Large intestine (tissue), 3 donors: ENCODE measurements at regions not wholly inside any gene's neighbourhood (a gene's known extent, or its start where the extent isn't known, plus 50 kb on each side); places are given as distances from the start of the nearest gene placed in this dataset.

Experiments used
- DNase-seq, 2 donors: peaks; one replicate each; pipeline versions ENCODE4 v3.0.0 to v3.0.0-alpha.2; 2013
- H3K27ac ChIP-seq: one replicate; pipeline ENCODE4 v1.5.1; 2013; ENCODE audit warnings: low read length
- H3K27me3 ChIP-seq: 2 replicates; pipeline ENCODE4 v1.6.1; 2013; ENCODE audit warnings: low read length; ENCODE audit not compliant: control insufficient read depth, insufficient read depth
- H3K36me3 ChIP-seq: 2 replicates; pipeline ENCODE4 v1.6.1; 2013; ENCODE audit warnings: low read length; ENCODE audit not compliant: control insufficient read depth, insufficient read depth
- H3K4me1 ChIP-seq: one replicate; pipeline ENCODE4 v1.6.1; 2013; ENCODE audit warnings: low read length; ENCODE audit not compliant: control insufficient read depth, insufficient read depth
- H3K4me3 ChIP-seq: one replicate; pipeline ENCODE4 v1.5.1; 2013; ENCODE audit warnings: low read length
- H3K9me3 ChIP-seq: one replicate; pipeline ENCODE4 v1.6.1; 2013; ENCODE audit warnings: mild to moderate bottlenecking, low read depth, low read length, moderate library complexity; ENCODE audit not compliant: control insufficient read depth
- WGBS: methylation state at CpG from one replicate; pipeline ENCODE4 v1.1.5; 2013; ENCODE audit warnings: low lambda C conversion rate; ENCODE audit not compliant: insufficient coverage; 5-methylcytosine and 5-hydroxymethylcytosine counted together

DNA sequence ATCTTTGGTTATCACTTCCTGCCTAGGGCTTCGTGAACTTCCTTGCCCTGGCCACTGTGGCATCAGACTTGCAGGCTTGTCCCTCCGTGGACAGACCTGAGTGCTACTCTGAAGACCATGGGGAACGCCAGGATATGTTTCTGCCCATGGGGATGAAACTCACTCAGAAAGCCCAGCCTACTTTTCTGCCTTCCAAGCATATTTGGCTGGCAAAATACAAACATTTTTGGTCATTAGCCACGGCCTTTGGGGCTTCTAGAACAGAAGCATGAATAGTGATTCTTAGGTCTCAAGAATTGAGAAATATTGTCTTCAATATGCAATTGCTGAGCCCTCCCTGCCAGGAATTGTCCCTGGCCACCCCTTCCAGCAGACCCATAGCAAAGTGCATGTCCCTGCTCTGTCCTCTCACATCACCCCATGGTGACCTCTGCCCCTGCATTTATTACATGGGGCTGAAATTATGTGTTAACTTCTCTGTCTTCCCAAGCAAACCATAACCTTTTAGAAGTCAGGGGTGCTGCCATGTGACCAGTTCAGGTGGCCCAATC, 152.4 kb downstream of the OSR1 start:
- Histone ChIP-seq H3K9me3 (no peaks in the 10 kb centered on the region), H3K36me3 (no peaks in the 10 kb centered on the region), H3K4me3 (no peak overlapping the region), H3K4me1 (no peaks in the 10 kb centered on the region), H3K27ac (no peak overlapping the region), H3K27me3 (no peaks in the 10 kb centered on the region)
- no CpG with 5 or more reads among the region's 4 CpGs for WGBS
- DNase-seq: no peak

DNA sequence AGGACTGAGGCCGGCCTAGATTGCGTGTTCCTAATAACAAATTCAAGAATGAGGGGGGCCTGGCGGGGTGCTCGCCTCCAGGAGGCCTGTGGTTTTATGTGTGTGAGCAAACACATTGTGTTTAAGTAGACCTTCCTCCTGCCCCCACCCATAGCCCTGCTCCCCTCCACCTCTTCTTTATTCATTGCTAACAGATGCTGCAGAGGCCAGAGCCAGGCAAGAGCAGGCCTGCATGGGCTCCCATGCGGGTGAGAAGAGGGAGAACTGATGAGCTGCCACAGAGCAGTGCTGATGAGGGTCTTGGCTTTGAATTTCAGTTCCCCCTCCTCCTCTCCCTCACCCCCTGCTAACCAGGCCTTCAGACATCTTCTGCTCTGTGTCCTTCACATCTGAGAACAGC, 154.6 kb downstream of the OSR1 start:
- Histone ChIP-seq H3K9me3 (no peaks in the 10 kb centered on the region), H3K4me3 (no peak overlapping the region), H3K27me3 (no peaks in the 10 kb centered on the region), H3K27ac (no peak overlapping the region), H3K4me1 (no peaks in the 10 kb centered on the region), H3K36me3 (no peaks in the 10 kb centered on the region)
- no peak for DNase-seq
- no CpG with 5 or more reads among the region's 5 CpGs for WGBS

DNA sequence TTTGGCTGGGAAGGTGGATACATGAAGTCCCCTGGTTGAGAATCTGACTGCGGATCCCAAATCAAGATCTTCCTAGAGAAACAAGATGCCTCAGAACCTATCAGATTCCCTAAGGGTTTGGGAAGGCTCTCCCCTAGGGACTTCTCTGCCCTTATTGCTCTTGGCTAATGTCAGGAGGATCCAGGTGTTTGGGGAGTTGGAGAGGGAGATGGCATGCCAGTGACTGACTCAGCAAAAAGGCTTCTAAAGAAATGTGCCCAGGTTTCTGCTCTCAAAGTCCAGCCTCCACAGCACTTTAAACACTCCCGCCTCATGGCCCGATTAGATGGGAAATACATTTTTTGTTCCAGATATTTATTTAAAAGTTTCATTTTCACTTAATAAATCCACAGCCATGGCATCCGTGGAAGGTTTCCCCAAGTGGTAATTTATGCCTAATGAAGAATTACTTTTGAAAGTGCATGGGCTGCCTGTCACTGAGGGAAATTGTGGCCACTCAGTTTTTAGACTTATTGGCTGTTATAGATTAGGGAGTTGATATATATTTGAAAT, 156.4 kb downstream of the OSR1 start:
- H3K4me1 ChIP-seq: no peaks in the 10 kb centered on the region
- no peaks in the 10 kb centered on the region for H3K36me3 ChIP-seq
- H3K27ac ChIP-seq: no peak overlapping the region
- H3K27me3 ChIP-seq: no peaks in the 10 kb centered on the region
- no peak for DNase-seq
- no peaks in the 10 kb centered on the region for H3K9me3 ChIP-seq
- WGBS: 100% methylated on average over 3 of the region's 4 CpGs
- no peak overlapping the region for H3K4me3 ChIP-seq

DNA sequence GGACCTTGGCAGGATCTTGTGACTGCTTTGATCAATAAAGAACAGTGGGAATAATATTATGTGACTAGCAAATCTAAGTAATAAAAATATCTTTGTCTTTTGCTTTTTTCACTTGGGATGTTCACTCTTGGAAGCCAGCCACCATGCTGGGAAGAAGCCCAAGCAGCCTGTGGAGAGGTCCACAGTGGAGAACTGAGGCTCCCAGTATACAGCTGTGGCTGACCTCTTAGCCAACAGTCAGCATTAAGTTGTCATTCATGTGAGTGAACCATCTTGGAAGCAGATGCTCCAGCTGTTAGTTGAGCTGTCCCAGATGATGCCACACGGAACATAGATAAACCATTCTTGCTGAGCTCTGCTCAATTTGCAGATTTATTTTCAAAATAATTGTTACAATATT, 160.0 kb downstream of the OSR1 start:
- Histone ChIP-seq H3K27ac (no peak overlapping the region), H3K4me1 (no peaks in the 10 kb centered on the region), H3K36me3 (no peaks in the 10 kb centered on the region), H3K4me3 (no peak overlapping the region), H3K27me3 (no peaks in the 10 kb centered on the region), H3K9me3 (no peaks in the 10 kb centered on the region)
- no CpG with 5 or more reads among the region's 1 CpG for WGBS
- DNase-seq: no peak

DNA sequence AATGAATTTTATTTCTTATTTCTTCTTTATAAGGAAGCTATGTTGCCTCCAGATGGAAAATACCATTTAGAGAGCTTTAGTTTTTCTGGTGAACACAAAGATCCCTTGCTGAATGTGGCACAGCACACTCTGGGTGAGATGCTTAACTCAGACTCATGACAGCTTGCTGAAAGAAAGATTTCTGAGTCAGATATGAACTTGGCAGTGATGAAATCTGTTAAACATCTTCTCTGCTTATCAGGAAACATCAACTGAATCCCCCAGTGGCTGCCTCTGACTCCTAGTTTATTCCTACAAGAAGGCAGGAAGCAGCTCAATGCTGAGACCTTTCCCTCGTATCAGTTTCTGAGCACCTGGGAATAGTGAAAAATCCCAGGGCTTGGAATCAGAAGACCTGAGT, 162.8 kb downstream of the OSR1 start:
- Histone ChIP-seq H3K4me1 (no peaks in the 10 kb centered on the region), H3K27me3 (no peaks in the 10 kb centered on the region), H3K27ac (no peak overlapping the region), H3K9me3 (no peaks in the 10 kb centered on the region), H3K36me3 (no peaks in the 10 kb centered on the region), H3K4me3 (no peak overlapping the region)
- WGBS: no CpG with 5 or more reads among the region's 1 CpG
- no peak for DNase-seq

DNA sequence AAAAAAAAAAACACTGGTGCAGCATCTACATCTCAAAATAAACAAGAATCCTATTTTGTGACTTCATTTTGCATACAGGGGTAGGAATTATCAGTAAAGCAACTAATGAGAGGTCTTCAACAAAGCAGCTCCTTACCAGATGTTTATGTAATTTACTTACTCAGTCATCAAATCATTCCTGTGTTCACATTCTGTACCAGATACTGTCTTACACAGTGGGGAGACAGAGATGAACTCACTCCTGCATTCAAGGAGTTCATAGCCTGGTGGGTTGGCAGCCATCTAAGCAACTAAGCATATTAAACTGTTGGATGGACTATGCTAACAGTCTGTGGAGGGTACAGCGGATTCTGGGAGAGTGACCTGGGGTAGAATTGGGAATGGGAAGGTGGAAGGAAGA, 169.0 kb downstream of the OSR1 start:
- Histone ChIP-seq H3K4me1 (no peaks in the 10 kb centered on the region), H3K27ac (no peak overlapping the region), H3K9me3 (no peaks in the 10 kb centered on the region), H3K4me3 (no peak overlapping the region), H3K27me3 (no peaks in the 10 kb centered on the region), H3K36me3 (no peaks in the 10 kb centered on the region)
- WGBS: no CpG with 5 or more reads among the region's 1 CpG
- DNase-seq: no peak

DNA sequence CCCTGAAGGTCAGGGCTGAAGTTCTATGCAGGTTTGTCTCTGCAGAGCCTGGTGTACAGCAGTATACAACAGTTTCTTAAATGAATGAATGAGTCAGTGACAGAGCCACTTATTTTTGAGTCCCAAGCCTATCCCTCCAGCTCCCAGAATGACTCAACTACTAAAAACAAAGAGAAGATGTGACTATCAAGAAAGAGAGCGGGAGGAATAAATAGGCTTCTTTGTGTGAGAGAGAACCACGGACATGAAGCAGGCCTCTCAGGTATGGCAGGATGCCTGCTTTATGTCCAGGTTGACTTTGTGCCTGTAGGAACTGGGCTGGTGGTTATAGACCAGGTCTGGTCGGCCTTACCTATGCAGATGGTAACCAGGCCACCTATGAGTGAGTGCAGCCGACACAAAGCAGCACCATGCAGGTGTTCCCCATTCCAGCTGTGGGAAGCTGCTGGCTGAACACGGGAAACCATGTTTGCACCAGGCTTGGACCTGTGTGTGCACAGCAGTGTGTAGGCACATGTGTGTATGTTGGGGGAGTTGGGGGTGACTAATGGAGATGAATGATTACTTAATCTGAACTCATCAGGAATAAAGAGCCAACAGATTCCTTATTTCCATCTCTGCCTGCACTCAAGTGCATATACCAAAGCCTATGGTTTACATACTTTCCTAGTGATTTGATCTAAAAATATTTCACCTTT, 171.0 kb downstream of the OSR1 start:
- Histone ChIP-seq H3K4me1 (no peaks in the 10 kb centered on the region), H3K27me3 (no peaks in the 10 kb centered on the region), H3K4me3 (no peak overlapping the region), H3K36me3 (no peaks in the 10 kb centered on the region), H3K9me3 (no peaks in the 10 kb centered on the region), H3K27ac (no peak overlapping the region)
- no CpG with 5 or more reads among the region's 5 CpGs for WGBS
- no peak for DNase-seq

DNA sequence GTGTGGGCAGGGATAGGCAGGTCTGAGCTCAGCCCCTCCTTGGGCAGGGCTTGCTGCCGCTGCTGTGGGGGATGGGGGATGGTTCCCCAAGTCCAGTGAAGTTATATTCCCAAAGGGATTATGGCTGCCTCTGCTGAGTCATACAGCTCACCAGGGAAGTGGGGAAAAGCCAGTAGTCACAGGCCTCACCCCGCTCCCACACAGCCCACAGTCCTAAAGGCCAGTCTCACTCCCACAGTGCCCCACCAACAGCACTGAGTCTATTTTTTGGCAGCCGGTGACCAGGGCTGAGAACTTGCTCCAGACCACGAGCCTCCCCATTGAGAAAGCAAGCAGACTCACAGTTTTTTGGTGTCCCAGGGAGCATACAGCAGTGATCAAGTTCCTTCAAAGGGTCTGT, 173.3 kb downstream of the OSR1 start:
- Histone ChIP-seq H3K9me3 (no peaks in the 10 kb centered on the region), H3K27me3 (no peaks in the 10 kb centered on the region), H3K4me1 (no peaks in the 10 kb centered on the region), H3K27ac (no peak overlapping the region), H3K4me3 (no peak overlapping the region), H3K36me3 (no peaks in the 10 kb centered on the region)
- no peak for DNase-seq
- WGBS: no CpG with 5 or more reads among the region's 4 CpGs

DNA sequence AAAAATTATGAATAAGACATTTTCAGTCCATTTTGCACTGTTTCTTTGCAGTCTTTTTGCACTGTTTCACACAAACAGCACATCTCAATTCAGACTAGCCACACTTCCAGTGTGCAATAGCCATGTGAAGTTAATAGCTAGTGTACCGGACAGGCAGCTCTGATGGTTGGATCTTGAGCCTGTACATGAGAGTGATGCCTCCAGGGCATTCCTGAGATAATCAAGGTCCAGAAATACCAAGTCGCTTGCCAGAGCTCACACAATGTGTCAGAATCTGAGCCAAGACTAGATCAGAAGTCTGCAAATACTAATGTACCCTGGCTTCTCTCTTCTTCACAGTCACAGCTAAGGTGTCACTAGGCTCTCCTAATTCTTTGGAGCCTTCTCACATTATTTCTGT, 180.2 kb downstream of the OSR1 start:
- no peaks in the 10 kb centered on the region for H3K27me3 ChIP-seq
- H3K4me3 ChIP-seq: no peak overlapping the region
- H3K4me1 ChIP-seq: no peaks in the 10 kb centered on the region
- H3K9me3 ChIP-seq: no peaks in the 10 kb centered on the region
- no peak overlapping the region for H3K27ac ChIP-seq
- no peaks in the 10 kb centered on the region for H3K36me3 ChIP-seq
- WGBS: no CpG with 5 or more reads among the region's 2 CpGs
- DNase-seq: no peak

DNA sequence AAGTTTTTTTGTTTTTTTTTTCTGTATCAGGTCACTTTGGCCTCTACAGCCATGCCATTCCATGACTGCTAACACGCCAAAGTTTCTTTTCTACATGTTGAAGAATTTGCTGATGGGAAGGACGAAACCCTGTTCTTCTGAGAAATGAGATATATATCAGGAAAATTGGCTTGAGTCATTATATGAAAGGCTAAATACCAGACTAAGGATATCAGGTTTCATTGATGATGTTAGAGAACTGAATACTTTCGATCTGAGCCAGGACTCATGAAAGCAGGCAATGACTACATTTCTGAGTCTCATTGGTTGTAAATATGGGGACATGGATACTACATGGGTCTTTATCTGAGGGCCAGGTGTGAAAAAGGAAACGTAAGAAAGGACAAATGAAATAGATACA, 181.4 kb downstream of the OSR1 start:
- WGBS: 100% methylated on average over 1 of the region's 4 CpGs

More for the DNA sequence above, 181.4 kb downstream of the OSR1 start:
- no peaks in the 10 kb centered on the region for H3K9me3 ChIP-seq
- no peaks in the 10 kb centered on the region for H3K4me1 ChIP-seq
- DNase-seq: no peak
- no peak overlapping the region for H3K27ac ChIP-seq
- H3K36me3 ChIP-seq: no peaks in the 10 kb centered on the region
- H3K4me3 ChIP-seq: no peak overlapping the region
- no peaks in the 10 kb centered on the region for H3K27me3 ChIP-seq
